Upper lobe of right lung (tissue), 1 donor: ENCODE measurements at regions not wholly inside any gene's neighbourhood (a gene's known extent, or its start where the extent isn't known, plus 50 kb on each side); places are given as distances from the start of the nearest gene placed in this dataset.

Experiments
- ATAC-seq: fragments of 200-7000 bp; cut with Tn5 transposase; one replicate; pipeline ENCODE4 v1.9.1; 2020; ENCODE audit warnings: mild to moderate bottlenecking, moderate library complexity
- DNase-seq: peaks from one replicate; pipeline ENCODE4 v3.0.0-alpha.2; 2020
- H3K27ac ChIP-seq: fragments of 200-600 bp; one replicate; pipeline ENCODE4 v1.8.0; 2022
- H3K27me3 ChIP-seq: fragments of 200-600 bp; one replicate; pipeline ENCODE4 v1.8.0; 2022; ENCODE audit warnings: mild to moderate bottlenecking
- H3K36me3 ChIP-seq: fragments of 200-600 bp; one replicate; pipeline ENCODE4 v1.8.0; 2022
- H3K4me1 ChIP-seq: fragments of 200-600 bp; one replicate; pipeline ENCODE4 v1.8.0; 2022
- H3K4me3 ChIP-seq: fragments of 200-600 bp; one replicate; pipeline ENCODE4 v1.8.0; 2022; ENCODE audit warnings: mild to moderate bottlenecking
- H3K9me3 ChIP-seq: fragments of 200-600 bp; one replicate; pipeline ENCODE4 v1.8.0; 2022
- intact Hi-C: fragments of 100-400 bp; cut with DNase I; formaldehyde crosslinking; loops from one replicate; pipeline ENCODE4 v1.11.0; 2022
- TF ChIP-seq, protein P1 (sequence below): fragments of 200-600 bp; IDR thresholded peaks from one replicate; pipeline ENCODE4 v1.8.0; 2022; ENCODE audit warnings: antibody characterized with exemption
- donor health status: DM: no; HTN: yes; CAD: no; lungs with severe emphysema.

DNA sequence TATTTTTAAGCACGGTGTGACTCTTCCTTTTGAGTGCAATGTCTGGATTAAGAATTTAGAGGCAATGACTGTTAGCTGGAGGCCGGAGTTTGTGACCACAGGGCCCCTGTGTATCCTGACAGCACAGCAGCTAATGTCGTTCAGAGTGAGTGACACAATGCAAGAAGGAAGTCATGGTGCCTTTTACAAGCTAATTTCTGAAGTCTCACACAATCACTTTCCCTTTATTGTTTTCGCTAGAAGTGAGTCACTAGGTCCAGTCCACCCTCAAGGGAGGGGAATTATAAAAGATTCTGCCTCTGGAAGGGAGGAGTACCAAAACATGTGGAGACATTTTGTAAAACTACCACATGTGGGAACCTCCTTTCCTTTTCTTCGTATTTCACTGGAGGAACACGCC, 185.5 kb upstream of the FGF10 start:
- Histone ChIP-seq H3K4me3 (no peak overlapping the region), H3K4me1 (no peaks in the 10 kb centered on the region), H3K9me3 (no peaks in the 10 kb centered on the region), H3K27me3 (no peaks in the 10 kb centered on the region), H3K27ac (no peak overlapping the region), H3K36me3 (no peaks in the 10 kb centered on the region)
- intact Hi-C loops = no loop called here
- TF ChIP-seq, protein P1, sequence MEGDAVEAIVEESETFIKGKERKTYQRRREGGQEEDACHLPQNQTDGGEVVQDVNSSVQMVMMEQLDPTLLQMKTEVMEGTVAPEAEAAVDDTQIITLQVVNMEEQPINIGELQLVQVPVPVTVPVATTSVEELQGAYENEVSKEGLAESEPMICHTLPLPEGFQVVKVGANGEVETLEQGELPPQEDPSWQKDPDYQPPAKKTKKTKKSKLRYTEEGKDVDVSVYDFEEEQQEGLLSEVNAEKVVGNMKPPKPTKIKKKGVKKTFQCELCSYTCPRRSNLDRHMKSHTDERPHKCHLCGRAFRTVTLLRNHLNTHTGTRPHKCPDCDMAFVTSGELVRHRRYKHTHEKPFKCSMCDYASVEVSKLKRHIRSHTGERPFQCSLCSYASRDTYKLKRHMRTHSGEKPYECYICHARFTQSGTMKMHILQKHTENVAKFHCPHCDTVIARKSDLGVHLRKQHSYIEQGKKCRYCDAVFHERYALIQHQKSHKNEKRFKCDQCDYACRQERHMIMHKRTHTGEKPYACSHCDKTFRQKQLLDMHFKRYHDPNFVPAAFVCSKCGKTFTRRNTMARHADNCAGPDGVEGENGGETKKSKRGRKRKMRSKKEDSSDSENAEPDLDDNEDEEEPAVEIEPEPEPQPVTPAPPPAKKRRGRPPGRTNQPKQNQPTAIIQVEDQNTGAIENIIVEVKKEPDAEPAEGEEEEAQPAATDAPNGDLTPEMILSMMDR = no peak
- DNase-seq = no peak
- no peak for ATAC-seq

DNA sequence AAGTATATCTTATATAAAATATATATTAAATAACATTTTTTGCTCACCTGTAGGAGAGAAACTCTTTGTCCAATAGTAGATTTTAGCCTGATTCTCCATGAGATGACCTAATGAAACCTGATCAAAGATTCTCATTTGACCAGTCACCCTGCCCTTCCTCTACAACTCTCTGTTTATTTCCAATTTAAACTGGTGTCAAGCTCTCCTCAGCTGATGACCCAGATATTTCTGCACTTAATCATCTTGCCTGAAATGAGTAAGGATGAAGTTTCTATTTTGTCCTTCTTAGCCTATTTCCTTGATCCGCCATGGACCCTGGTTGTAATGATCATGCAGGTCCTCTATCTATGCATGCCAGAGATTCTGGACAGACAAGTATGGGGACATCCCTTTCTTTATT, 179.3 kb upstream of the FGF10 start:
- Histone ChIP-seq H3K4me1 (no peaks in the 10 kb centered on the region), H3K27me3 (no peaks in the 10 kb centered on the region), H3K9me3 (no peaks in the 10 kb centered on the region), H3K4me3 (no peak overlapping the region), H3K27ac (no peak overlapping the region), H3K36me3 (no peaks in the 10 kb centered on the region)
- no peak for DNase-seq
- TF ChIP-seq, protein P1 = no peak
- ATAC-seq = no peak
- intact Hi-C loops = no loop called here

DNA sequence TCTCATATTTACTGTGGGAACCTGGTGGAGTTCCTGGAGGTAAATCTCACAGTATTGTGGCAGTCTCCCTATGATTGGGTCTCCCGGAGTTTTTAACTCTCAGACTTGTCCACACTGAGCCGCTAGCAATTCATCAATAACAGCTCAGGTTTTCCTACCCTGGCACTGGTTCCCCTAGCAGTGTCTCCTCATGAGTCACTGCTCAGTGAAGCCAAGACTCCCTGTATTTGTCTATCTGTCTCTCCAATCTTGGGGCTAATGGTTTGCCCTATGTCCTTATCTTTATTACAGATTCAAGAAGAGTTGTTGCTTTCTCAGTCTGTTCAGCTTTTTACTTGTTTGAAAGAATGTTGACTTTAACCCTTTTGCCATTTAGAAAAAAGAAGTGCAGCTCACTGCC, 176.7 kb upstream of the FGF10 start:
- ATAC-seq = no peak
- TF ChIP-seq, protein P1 = no peak

DNA sequence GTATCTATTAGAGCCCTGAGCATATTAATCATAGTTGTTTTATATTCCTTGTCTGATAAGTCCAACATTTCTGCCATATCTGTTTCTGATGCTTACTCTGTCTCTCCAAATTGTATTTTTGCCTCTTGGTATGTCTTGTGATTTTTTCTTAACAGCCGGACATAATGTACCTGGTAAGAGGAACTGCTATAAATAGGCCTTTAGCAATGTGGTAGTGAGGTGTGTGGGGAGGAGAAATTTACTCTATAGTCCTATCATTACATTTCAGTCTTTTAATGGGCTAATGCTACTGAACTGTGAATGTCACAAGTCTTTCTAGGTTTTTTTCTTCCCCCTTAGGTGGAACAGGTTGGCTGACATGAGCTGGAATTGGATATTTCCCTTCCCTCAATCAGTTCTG, 176.1 kb upstream of the FGF10 start:
- H3K9me3 ChIP-seq = no peaks in the 10 kb centered on the region
- ATAC-seq = no peak
- intact Hi-C loops = no loop called here

More for the DNA sequence above, 176.7 kb upstream of the FGF10 start:
- Histone ChIP-seq H3K27ac (no peak overlapping the region), H3K36me3 (no peaks in the 10 kb centered on the region), H3K9me3 (no peaks in the 10 kb centered on the region), H3K27me3 (no peaks in the 10 kb centered on the region), H3K4me3 (no peak overlapping the region), H3K4me1 (no peaks in the 10 kb centered on the region)
- DNase-seq = no peak
- intact Hi-C loops = no loop called here

DNA sequence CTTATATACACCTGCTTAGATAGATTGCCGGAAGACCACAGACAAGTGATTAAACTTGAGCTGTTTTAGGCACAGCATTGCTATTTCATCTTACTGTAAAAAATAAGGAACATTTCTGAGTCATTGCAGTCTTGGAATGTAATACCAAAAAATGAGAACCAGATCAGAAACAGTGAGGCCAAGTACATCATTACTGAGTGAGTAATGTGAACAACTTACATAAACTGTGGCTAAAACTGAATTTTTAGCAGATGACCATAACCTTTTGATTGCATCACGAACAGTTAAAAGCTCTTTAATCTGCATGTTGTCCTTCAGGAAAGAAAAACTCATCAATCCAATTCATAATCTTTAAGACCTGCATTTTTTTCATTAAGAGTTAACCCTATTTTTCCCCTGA, 157.1 kb upstream of the FGF10 start:
- no peak for ATAC-seq
- Histone ChIP-seq H3K4me1 (no peaks in the 10 kb centered on the region), H3K27me3 (no peaks in the 10 kb centered on the region), H3K27ac (no peak overlapping the region), H3K9me3 (no peaks in the 10 kb centered on the region), H3K4me3 (no peak overlapping the region), H3K36me3 (no peaks in the 10 kb centered on the region)
- intact Hi-C loops = no loop called here
- TF ChIP-seq, protein P1 = no peak
- DNase-seq = no peak

More for the DNA sequence above, 176.1 kb upstream of the FGF10 start:
- DNase-seq = no peak
- H3K4me1 ChIP-seq = no peaks in the 10 kb centered on the region
- H3K27ac ChIP-seq = no peak overlapping the region
- TF ChIP-seq, protein P1 = no peak
- no peaks in the 10 kb centered on the region for H3K27me3 ChIP-seq
- H3K4me3 ChIP-seq = no peak overlapping the region
- no peaks in the 10 kb centered on the region for H3K36me3 ChIP-seq

DNA sequence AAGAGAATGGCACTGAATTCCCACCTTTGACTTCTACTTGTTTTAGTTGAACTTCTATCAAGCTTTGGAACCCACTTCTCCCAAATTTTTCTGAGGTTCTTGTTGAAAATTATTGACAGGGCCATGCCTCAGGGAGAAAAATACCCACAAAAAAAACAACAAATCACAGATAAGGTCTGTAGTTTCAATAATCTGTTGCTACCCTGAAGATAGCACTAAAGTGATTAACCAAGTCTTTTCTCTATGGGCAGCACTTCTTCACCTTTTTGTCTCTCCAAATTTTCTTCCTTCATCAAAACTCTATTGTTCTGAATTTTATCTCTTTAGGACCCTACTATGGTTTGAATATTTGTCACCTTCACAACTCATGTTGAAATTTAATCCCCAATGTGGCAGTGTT, 154.3 kb upstream of the FGF10 start:
- no peak for DNase-seq

More for the DNA sequence above, 154.3 kb upstream of the FGF10 start:
- no peak for ATAC-seq
- Histone ChIP-seq H3K27me3 (no peaks in the 10 kb centered on the region), H3K36me3 (no peaks in the 10 kb centered on the region), H3K4me1 (no peaks in the 10 kb centered on the region), H3K27ac (no peak overlapping the region), H3K4me3 (no peak overlapping the region), H3K9me3 (no peaks in the 10 kb centered on the region)
- TF ChIP-seq, protein P1 = no peak
- intact Hi-C loops = no loop called here
